H9 (cell line): ENCODE measurements at regions not wholly inside any gene's neighbourhood (a gene's known extent, or its start where the extent isn't known, plus 50 kb on each side); places are given as distances from the start of the nearest gene placed in this dataset.

Source experiments
- DNase-seq: peaks from one replicate; pipeline ENCODE4 v3.0.0-alpha.2; 2017
- H2AFZ ChIP-seq: one replicate; pipeline ENCODE4 v1.6.1; 2013; ENCODE audit warnings: mild to moderate bottlenecking, low read length, control low read depth, moderate library complexity
- H2AK5ac ChIP-seq: 2 replicates; pipeline ENCODE4 v1.6.1; 2013; ENCODE audit warnings: low read length, control low read depth, mixed read lengths; ENCODE audit not compliant: insufficient read length
- H2BK120ac ChIP-seq: one replicate; pipeline ENCODE4 v1.6.1; 2013; ENCODE audit warnings: low read depth, mild to moderate bottlenecking, low read length, control low read depth, inconsistent platforms; ENCODE audit not compliant: poor library complexity, severe bottlenecking
- H2BK12ac ChIP-seq: 2 replicates; pipeline ENCODE4 v1.6.1; 2013; ENCODE audit warnings: low read length, control low read depth, mixed read lengths, low read depth; ENCODE audit not compliant: insufficient read length
- H2BK15ac ChIP-seq: 2 replicates; pipeline ENCODE4 v1.6.1; 2013; ENCODE audit warnings: low read depth, low read length, control low read depth
- H2BK20ac ChIP-seq: one replicate; pipeline ENCODE4 v1.6.1; 2013; ENCODE audit warnings: low read depth, mild to moderate bottlenecking, low read length, control low read depth, inconsistent platforms; ENCODE audit not compliant: poor library complexity, severe bottlenecking
- H2BK5ac ChIP-seq: 2 replicates; pipeline ENCODE4 v1.6.1; 2013; ENCODE audit warnings: low read length, control low read depth, mixed read lengths; ENCODE audit not compliant: insufficient read length
- H3K14ac ChIP-seq: 2 replicates; pipeline ENCODE4 v1.6.1; 2013; ENCODE audit warnings: low read length, control low read depth; ENCODE audit not compliant: insufficient read depth
- H3K18ac ChIP-seq: 2 replicates; pipeline ENCODE4 v1.6.1; 2013; ENCODE audit warnings: low read depth, mild to moderate bottlenecking, mixed read lengths, low read length, control low read depth; ENCODE audit not compliant: insufficient read length
- H3K23ac ChIP-seq: 2 replicates; pipeline ENCODE4 v1.6.1; 2013; ENCODE audit warnings: low read length, control low read depth, mixed read lengths, low read depth; ENCODE audit not compliant: insufficient read length
- H3K23me2 ChIP-seq: 2 replicates; pipeline ENCODE4 v1.6.1; 2013; ENCODE audit warnings: low read depth, mild to moderate bottlenecking, mixed read lengths, low read length, control low read depth; ENCODE audit not compliant: insufficient read length, poor library complexity, severe bottlenecking
- H3K27ac ChIP-seq: 2 replicates; pipeline ENCODE4 v1.5.1; 2013; ENCODE audit warnings: low read length, control low read depth, mixed read lengths, low read depth; ENCODE audit not compliant: insufficient read length
- H3K27me3 ChIP-seq: 2 replicates; pipeline ENCODE4 v1.6.1; 2013; ENCODE audit warnings: low read length, control low read depth, inconsistent platforms; ENCODE audit not compliant: insufficient read depth
- H3K4ac ChIP-seq: 2 replicates; pipeline ENCODE4 v1.6.1; 2013; ENCODE audit warnings: low read depth, mild to moderate bottlenecking, control low read depth, inconsistent platforms, low read length, moderate library complexity
- H3K4me1 ChIP-seq: 2 replicates; pipeline ENCODE4 v1.6.1; 2013; ENCODE audit warnings: low read length, control low read depth, inconsistent platforms; ENCODE audit not compliant: insufficient read depth
- H3K4me2 ChIP-seq: 2 replicates; pipeline ENCODE4 v1.6.1; 2013; ENCODE audit warnings: low read length, control low read depth, mixed read lengths; ENCODE audit not compliant: insufficient read length, insufficient read depth
- H3K56ac ChIP-seq: 2 replicates; pipeline ENCODE4 v1.6.1; 2013; ENCODE audit warnings: low read depth, mild to moderate bottlenecking, mixed read lengths, low read length, control low read depth; ENCODE audit not compliant: insufficient read length
- H3K79me1 ChIP-seq: 2 replicates; pipeline ENCODE4 v1.6.1; 2013; ENCODE audit warnings: low read depth, mild to moderate bottlenecking, moderate library complexity, low read length, control low read depth, inconsistent platforms; ENCODE audit not compliant: insufficient read depth, poor library complexity, severe bottlenecking
- H3K79me2 ChIP-seq: 2 replicates; pipeline ENCODE4 v1.6.1; 2013; ENCODE audit warnings: low read length, control low read depth, inconsistent platforms; ENCODE audit not compliant: insufficient read depth
- H3K9ac ChIP-seq: 2 replicates; pipeline ENCODE4 v1.6.1; 2013; ENCODE audit warnings: low read length, control low read depth, mixed read lengths; ENCODE audit not compliant: insufficient read length; ENCODE audit errors: extremely low read depth
- H3K9me3 ChIP-seq: one replicate; pipeline ENCODE4 v1.6.1; 2013; ENCODE audit warnings: low read depth, low read length, inconsistent platforms; ENCODE audit not compliant: control insufficient read depth
- H3T11ph ChIP-seq: one replicate; pipeline ENCODE4 v1.6.1; 2013; ENCODE audit warnings: mild to moderate bottlenecking, low read length, control low read depth, inconsistent platforms
- H4K20me1 ChIP-seq: one replicate; pipeline ENCODE4 v1.6.1; 2013; ENCODE audit not compliant: control insufficient read depth, insufficient read length, insufficient read depth
- H4K5ac ChIP-seq: 2 replicates; pipeline ENCODE4 v1.6.1; 2013; ENCODE audit warnings: low read depth, mild to moderate bottlenecking, mixed read lengths, low read length, control low read depth; ENCODE audit not compliant: insufficient read length
- H4K8ac ChIP-seq: replicated peaks from 2 replicates; pipeline ENCODE4 v1.6.1; 2013; ENCODE audit warnings: low read length, control low read depth, mixed read lengths, low read depth; ENCODE audit not compliant: insufficient read length
- H4K91ac ChIP-seq: 2 replicates; pipeline ENCODE4 v1.6.1; 2013; ENCODE audit warnings: low read depth, mild to moderate bottlenecking, moderate library complexity, mixed read lengths, low read length, control low read depth; ENCODE audit not compliant: insufficient read length
- H3K27ac Mint-ChIP-seq, 3 experiments: 2 replicates in 2 of 3; 3 replicates in 1 of 3; pipeline ENCODE4 v1.8.0; 2020 to 2021; ENCODE audit warnings: mixed read lengths in 3 of 3, mild to moderate bottlenecking in 1 of 3, moderate library complexity in 1 of 3
- H3K27me3 Mint-ChIP-seq: 2 replicates; pipeline ENCODE4 v1.8.0; 2021; ENCODE audit warnings: low read depth, mild to moderate bottlenecking, moderate library complexity, mixed read lengths
- H3K36me3 Mint-ChIP-seq, 3 experiments: 2 replicates in 2 of 3; 3 replicates in 1 of 3; pipeline ENCODE4 v1.8.0; 2020 to 2021; ENCODE audit warnings: low read depth in 3 of 3, mixed read lengths in 3 of 3; ENCODE audit not compliant: insufficient read depth in 1 of 3
- H3K4me1 Mint-ChIP-seq, 2 experiments: 2 replicates each; pipeline ENCODE4 v1.8.0; 2020; ENCODE audit warnings: mixed read lengths in 2 of 2
- H3K4me3 Mint-ChIP-seq, 2 experiments: 2 replicates in 1 of 2; 3 replicates in 1 of 2; pipeline ENCODE4 v1.8.0; 2020 to 2021; ENCODE audit warnings: mild to moderate bottlenecking in 2 of 2, mixed read lengths in 2 of 2, moderate library complexity in 1 of 2
- H3K9me3 Mint-ChIP-seq, 2 experiments: 2 replicates in 1 of 2; 3 replicates in 1 of 2; pipeline ENCODE4 v1.8.0; 2020; ENCODE audit warnings: mild to moderate bottlenecking in 2 of 2, mixed read lengths in 2 of 2, moderate library complexity in 1 of 2
- TF ChIP-seq, protein P1 (sequence below): fragments of 200-600 bp; sonication (generic); conservative IDR thresholded peaks from 3 replicates; pipeline ENCODE4 v1.8.0; 2021; ENCODE audit warnings: antibody characterized with exemption, mild to moderate bottlenecking

DNA sequence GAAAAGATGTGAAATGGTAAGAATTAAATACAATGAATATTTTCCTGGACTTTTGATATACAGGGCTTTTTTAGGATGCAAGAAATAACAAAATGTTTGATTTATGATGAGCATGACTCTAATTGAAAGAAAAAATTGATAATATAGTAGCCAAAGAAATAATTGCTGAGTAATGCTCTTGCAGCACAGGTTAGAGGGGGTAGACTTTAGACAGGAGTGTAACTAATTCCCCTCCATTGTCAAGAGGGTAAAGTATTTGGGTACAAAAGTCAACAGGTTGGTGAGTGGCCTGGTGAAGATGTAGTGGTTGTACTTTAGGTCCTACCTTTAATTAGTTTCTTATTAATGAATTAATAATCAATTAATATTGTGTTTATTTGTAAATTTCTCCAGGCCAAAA lies 912.3 kb downstream of the KCNJ2 start:
- H3K4me2 ChIP-seq = peak overlapping the region; percentile 36
- no peak overlapping the region for H2AK5ac ChIP-seq
- H3K4me1 ChIP-seq = no peaks in the 10 kb centered on the region
- no peak overlapping the region for H3K14ac ChIP-seq
- H3K79me1 ChIP-seq = no peaks in the 10 kb centered on the region
- Mint-ChIP-seq H3K9me3 (no peaks in the 10 kb centered on the region; a peak in 1 of 5 replicates), H3K27me3 (peaks cover 12% of the 10 kb centered on the region), H3K4me3 (peak overlapping the region in 1 of 2 experiments; percentile 31; a peak in 1 of 5 replicates), H3K36me3 (peaks cover 0 to 2% (median 0%) of the 10 kb centered on the region in 3 experiments; a peak in 1 of 7 replicates), H3K4me1 (peaks cover 19 to 25% of the 10 kb centered on the region in 2 experiments), H3K27ac (no peak overlapping the region)
- H3K27me3 ChIP-seq = no peaks in the 10 kb centered on the region
- no peaks in the 10 kb centered on the region for H3K9me3 ChIP-seq
- H3K23ac ChIP-seq = no peak overlapping the region
- no peak overlapping the region for H3K27ac ChIP-seq
- no peak overlapping the region for H2BK120ac ChIP-seq
- no peak overlapping the region for H2BK5ac ChIP-seq
- H3K18ac ChIP-seq = no peak overlapping the region
- H4K5ac ChIP-seq = no peak overlapping the region
- H2BK20ac ChIP-seq = no peak overlapping the region
- no peaks in the 10 kb centered on the region for H4K20me1 ChIP-seq
- H3K56ac ChIP-seq = no peak overlapping the region
- DNase-seq = no peak
- no peaks in the 10 kb centered on the region for H3K23me2 ChIP-seq
- H2BK15ac ChIP-seq = no peak overlapping the region
- no peak overlapping the region for H4K91ac ChIP-seq
- no peaks in the 10 kb centered on the region for H3K79me2 ChIP-seq
- H3T11ph ChIP-seq = no peak overlapping the region
- no peak overlapping the region for H2AFZ ChIP-seq
- no peak overlapping the region for H3K4ac ChIP-seq
- no peak overlapping the region for H4K8ac ChIP-seq
- H3K9ac ChIP-seq = no peak overlapping the region
- no peak overlapping the region for H2BK12ac ChIP-seq
- TF ChIP-seq, protein P1, sequence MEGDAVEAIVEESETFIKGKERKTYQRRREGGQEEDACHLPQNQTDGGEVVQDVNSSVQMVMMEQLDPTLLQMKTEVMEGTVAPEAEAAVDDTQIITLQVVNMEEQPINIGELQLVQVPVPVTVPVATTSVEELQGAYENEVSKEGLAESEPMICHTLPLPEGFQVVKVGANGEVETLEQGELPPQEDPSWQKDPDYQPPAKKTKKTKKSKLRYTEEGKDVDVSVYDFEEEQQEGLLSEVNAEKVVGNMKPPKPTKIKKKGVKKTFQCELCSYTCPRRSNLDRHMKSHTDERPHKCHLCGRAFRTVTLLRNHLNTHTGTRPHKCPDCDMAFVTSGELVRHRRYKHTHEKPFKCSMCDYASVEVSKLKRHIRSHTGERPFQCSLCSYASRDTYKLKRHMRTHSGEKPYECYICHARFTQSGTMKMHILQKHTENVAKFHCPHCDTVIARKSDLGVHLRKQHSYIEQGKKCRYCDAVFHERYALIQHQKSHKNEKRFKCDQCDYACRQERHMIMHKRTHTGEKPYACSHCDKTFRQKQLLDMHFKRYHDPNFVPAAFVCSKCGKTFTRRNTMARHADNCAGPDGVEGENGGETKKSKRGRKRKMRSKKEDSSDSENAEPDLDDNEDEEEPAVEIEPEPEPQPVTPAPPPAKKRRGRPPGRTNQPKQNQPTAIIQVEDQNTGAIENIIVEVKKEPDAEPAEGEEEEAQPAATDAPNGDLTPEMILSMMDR = no peak
